Stomach (tissue), 8 donors: ENCODE measurements at regions not wholly inside any gene's neighbourhood (a gene's known extent, or its start where the extent isn't known, plus 50 kb on each side); places are given as distances from the start of the nearest gene placed in this dataset.

Source experiments
- DNase-seq, 2 donors: peaks; one replicate each; pipeline versions ENCODE4 v3.0.0 to v3.0.0-alpha.2; 2013 to 2019
- H3K27ac ChIP-seq, 5 donors: fragments of 200-600 bp in 4 of 5; sonication (generic) in 4 of 5; one replicate each; pipeline ENCODE4 v1.5.1; 2013 to 2019; ENCODE audit warnings: mild to moderate bottlenecking in 1 of 5, moderate library complexity in 1 of 5
- H3K27me3 ChIP-seq, 3 donors: fragments of 200-600 bp; sonication (generic); one replicate each; pipeline ENCODE4 v1.5.1; 2017 to 2019; ENCODE audit warnings: mixed run types in 1 of 3
- H3K36me3 ChIP-seq, 4 donors: fragments of 200-600 bp; sonication (generic); 1 replicate in 3 of 4; 2 replicates in 1 of 4; pipeline ENCODE4 v1.5.1; 2016 to 2019
- H3K4me1 ChIP-seq, 4 donors: fragments of 200-600 bp; sonication (generic); one replicate each; pipeline ENCODE4 v1.5.1; 2016 to 2019
- H3K4me3 ChIP-seq, 4 donors: fragments of 200-600 bp; sonication (generic) in 3 of 4; one replicate each; pipeline ENCODE4 v1.5.1; 2016 to 2019; ENCODE audit warnings: mild to moderate bottlenecking in 1 of 4
- H3K9me3 ChIP-seq, 4 donors: fragments of 200-600 bp; sonication (generic); one replicate each; pipeline ENCODE4 v1.5.1; 2016 to 2019
- EP300 ChIP-seq: sonication (generic); formaldehyde crosslinking; IDR thresholded peaks from one replicate; pipeline ENCODE4 v1.6.1; 2017; ENCODE audit warnings: antibody characterized with exemption
- POLR2A ChIP-seq, 4 donors: fragments of 450-650 bp; IDR thresholded peaks; one replicate each; pipeline ENCODE4 v1.6.1; 2016; ENCODE audit warnings: antibody characterized with exemption in 4 of 4, control low read depth in 2 of 4, mild to moderate bottlenecking in 1 of 4, moderate library complexity in 1 of 4
- POLR2AphosphoS5 ChIP-seq, 3 donors: sonication (generic); formaldehyde crosslinking; IDR thresholded peaks; one replicate each; pipeline ENCODE4 v1.6.1; 2016; ENCODE audit warnings: antibody characterized with exemption in 3 of 3
- WGBS, 5 donors: extraction: QIAGEN DNeasy Blood & Tissue Kit in 3 of 5; methylation state at CpG; one replicate each; pipeline versions ENCODE4 v1.1.5 to v1.1.7; 2013 to 2018; 5-methylcytosine and 5-hydroxymethylcytosine counted together
- intact Hi-C: fragments of 100-400 bp; cut with DNase I; formaldehyde crosslinking; loops from one replicate; pipeline ENCODE4 v1.15.1; 2023; ENCODE audit warnings: low total_unique reads
- TF ChIP-seq, protein P1 (sequence below), 7 experiments: fragments of 450-650 bp in 4 of 7; fragments of 200-600 bp in 3 of 7; sonication (generic) in 3 of 7; IDR thresholded peaks; one replicate each; pipeline ENCODE4 v1.5.1; 2016 to 2019; ENCODE audit warnings: antibody characterized with exemption in 7 of 7, control low read depth in 2 of 7, mild to moderate bottlenecking in 1 of 7
- donor health status: healthy with polysubstance abuse.
- donor health status: Bipolar disorder and iron deficiency.
- donor health status: healthy.

DNA sequence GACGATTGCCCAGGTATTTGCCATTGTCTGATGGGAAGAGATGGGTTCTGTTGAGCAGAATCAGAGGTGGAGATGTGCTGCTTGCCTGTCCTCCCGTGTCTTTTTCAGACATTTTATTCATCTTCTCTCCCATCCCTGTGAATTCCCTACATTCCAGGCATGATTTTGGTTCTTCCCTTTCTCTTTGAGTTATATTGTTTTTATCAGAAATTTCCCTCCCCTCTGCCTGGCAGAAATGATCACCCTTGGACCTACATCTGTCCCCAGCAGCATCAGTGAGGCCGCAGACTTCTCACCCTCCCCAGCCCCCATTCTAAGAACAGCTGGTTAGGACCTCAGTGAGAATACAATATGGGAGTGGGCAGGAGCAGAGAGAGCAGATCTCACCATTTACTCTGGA lies 640.2 kb downstream of the CCDC171 start:
- Histone ChIP-seq H3K27ac (no peak overlapping the region), H3K4me3 (no peak overlapping the region), H3K27me3 (no peaks in the 10 kb centered on the region), H3K36me3 (no peaks in the 10 kb centered on the region), H3K4me1 (peaks cover 3 to 15% (median 10%) of the 10 kb centered on the region in 4 donors), H3K9me3 (peaks cover 0 to 9% (median 0%) of the 10 kb centered on the region in 4 donors)
- DNase-seq = no peak
- TF ChIP-seq, protein P1, sequence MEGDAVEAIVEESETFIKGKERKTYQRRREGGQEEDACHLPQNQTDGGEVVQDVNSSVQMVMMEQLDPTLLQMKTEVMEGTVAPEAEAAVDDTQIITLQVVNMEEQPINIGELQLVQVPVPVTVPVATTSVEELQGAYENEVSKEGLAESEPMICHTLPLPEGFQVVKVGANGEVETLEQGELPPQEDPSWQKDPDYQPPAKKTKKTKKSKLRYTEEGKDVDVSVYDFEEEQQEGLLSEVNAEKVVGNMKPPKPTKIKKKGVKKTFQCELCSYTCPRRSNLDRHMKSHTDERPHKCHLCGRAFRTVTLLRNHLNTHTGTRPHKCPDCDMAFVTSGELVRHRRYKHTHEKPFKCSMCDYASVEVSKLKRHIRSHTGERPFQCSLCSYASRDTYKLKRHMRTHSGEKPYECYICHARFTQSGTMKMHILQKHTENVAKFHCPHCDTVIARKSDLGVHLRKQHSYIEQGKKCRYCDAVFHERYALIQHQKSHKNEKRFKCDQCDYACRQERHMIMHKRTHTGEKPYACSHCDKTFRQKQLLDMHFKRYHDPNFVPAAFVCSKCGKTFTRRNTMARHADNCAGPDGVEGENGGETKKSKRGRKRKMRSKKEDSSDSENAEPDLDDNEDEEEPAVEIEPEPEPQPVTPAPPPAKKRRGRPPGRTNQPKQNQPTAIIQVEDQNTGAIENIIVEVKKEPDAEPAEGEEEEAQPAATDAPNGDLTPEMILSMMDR (IDR thresholded peaks at IDR 0.05) = no peak
- TF ChIP-seq EP300 (no peak), POLR2AphosphoS5 (IDR thresholded peaks at IDR 0.05) (no peak), POLR2A (IDR thresholded peaks at IDR 0.05) (no peak)
- intact Hi-C loops = no loop called here
- 74 to 85% (median 82%) methylated on average over 3 of the region's 3 CpGs for WGBS, 5 donors

DNA sequence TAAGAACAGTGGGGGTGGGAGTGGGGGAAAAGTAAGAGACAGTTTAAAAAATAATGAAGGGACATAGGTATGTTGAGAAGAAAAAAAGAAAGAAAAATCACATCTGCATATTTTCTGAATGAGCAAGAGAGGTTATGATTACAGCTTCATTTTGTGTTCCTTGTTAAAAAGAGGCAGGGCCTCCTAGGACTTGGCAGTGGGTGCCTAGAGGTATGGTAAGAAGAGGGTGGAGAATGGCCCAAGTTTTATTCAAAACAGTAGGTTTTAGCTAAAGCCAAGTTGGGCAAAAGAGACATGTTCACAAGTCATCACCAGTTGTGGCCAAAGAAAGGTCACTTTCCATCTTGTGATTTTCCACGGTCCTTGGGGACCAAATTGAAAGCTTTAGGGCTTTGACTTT lies 643.4 kb downstream of the CCDC171 start:
- no peak for DNase-seq
- Histone ChIP-seq H3K4me3 (no peak overlapping the region), H3K27me3 (no peaks in the 10 kb centered on the region), H3K36me3 (no peaks in the 10 kb centered on the region), H3K4me1 (peaks cover 3 to 15% (median 10%) of the 10 kb centered on the region in 4 donors), H3K27ac (no peak overlapping the region), H3K9me3 (no peaks in the 10 kb centered on the region)
- WGBS, 5 donors = 48 to 82% (median 70%) methylated on average over 1 of the region's 1 CpG
- TF ChIP-seq, protein P1 (IDR thresholded peaks at IDR 0.05) = no peak
- TF ChIP-seq POLR2A (IDR thresholded peaks at IDR 0.05) = no peak
- TF ChIP-seq EP300 = no peak
- TF ChIP-seq POLR2AphosphoS5 (IDR thresholded peaks at IDR 0.05) = no peak
- intact Hi-C loops = no loop called here

DNA sequence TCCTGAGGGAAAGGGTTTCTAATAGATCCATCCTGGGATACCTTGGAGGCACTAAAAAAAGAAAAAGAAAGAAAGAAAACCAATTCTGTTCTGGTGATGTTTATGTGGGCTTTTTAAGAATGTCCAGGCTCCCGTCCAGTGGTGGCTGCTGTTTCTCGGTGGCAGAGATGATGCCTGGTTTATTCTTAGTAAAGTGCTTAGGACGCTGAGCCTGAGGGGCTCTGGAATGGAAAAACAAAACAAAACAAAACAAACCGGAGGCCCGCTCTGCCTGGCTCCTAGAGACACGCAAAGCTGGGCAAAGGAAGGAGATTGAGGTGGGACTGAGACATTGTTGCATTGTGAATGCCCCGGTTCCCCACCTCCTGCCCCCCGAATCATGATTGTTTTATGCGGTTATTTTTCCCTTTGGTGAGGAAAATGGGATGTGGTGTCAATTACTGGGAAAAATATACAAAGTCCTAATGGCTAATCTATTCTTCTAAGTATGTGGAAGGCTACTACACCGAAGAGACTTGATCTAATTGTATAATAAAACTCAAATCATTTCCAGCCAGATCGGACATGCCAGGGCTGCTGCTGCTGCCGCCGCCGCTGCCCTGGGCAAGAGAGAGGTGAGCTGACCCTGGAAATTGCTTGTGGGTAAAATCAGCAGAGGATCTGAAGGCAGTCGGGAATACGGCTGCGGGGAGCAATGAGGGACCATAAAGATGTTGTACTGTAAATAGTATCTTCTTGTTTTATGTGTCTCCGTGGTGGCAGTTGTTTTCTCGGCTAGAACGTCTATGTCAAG lies 644.9 kb downstream of the CCDC171 start:
- TF ChIP-seq POLR2AphosphoS5 (IDR thresholded peaks at IDR 0.05) (no peak), EP300 (no peak), POLR2A (IDR thresholded peaks at IDR 0.05) (no peak)
- TF ChIP-seq, protein P1 (IDR thresholded peaks at IDR 0.05) = no peak
- H3K27ac ChIP-seq = peak overlapping the region in 3 of 5 donors; percentile 4 to 25 (median 20)
- peaks cover 0 to under 1% (median 0%) of the 10 kb centered on the region in 4 donors for H3K4me1 ChIP-seq
- peak overlapping the region in 1 of 4 donors; percentile 17 for H3K4me3 ChIP-seq
- 71 to 85% (median 82%) methylated on average over 20 of the region's 20 CpGs for WGBS, 5 donors
- no peaks in the 10 kb centered on the region for H3K36me3 ChIP-seq
- H3K27me3 ChIP-seq = no peaks in the 10 kb centered on the region
- no peaks in the 10 kb centered on the region for H3K9me3 ChIP-seq
- peak in 1 of 2 donors; percentile 38 for DNase-seq
- intact Hi-C loops = no loop called here

DNA sequence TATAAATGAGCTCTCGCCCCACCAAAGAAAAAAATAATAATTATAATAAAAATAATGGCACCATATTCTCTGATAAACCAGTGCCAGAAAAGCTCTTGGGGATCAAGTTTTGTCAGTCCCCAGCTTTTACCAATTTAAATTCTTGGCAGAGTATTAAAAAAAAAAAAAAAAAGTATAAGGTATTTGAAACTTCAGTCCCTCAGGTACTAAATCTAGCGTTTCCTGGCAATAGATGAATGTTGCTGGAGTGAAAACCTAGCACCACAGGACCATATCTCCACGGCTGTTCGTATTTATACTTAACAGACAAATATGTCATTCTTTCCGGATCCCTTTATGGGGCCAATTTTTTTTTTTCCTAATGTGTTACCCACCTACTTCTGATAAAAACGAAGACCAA lies 646.2 kb downstream of the CCDC171 start:
- Histone ChIP-seq H3K27ac (no peak overlapping the region), H3K36me3 (no peaks in the 10 kb centered on the region), H3K4me1 (no peaks in the 10 kb centered on the region), H3K9me3 (no peaks in the 10 kb centered on the region), H3K4me3 (no peak overlapping the region), H3K27me3 (no peaks in the 10 kb centered on the region)
- TF ChIP-seq, protein P1 (IDR thresholded peaks at IDR 0.05) = no peak
- TF ChIP-seq POLR2A (IDR thresholded peaks at IDR 0.05) (no peak), POLR2AphosphoS5 (IDR thresholded peaks at IDR 0.05) (no peak), EP300 (no peak)
- WGBS, 5 donors = 62 to 78% (median 71%) methylated on average over 6 of the region's 6 CpGs
- DNase-seq = no peak
- intact Hi-C loops = no loop called here
